Kidney (tissue), 13 donors: ENCODE measurements at regions not wholly inside any gene's neighbourhood (a gene's known extent, or its start where the extent isn't known, plus 50 kb on each side); places are given as distances from the start of the nearest gene placed in this dataset.
"Not testable (repeated sequence)": the region's sequence is repeated elsewhere in the genome, so short reads cannot be mapped to it uniquely, and the experiment has no call there.

ENCODE experiments used
- DNase-seq, 5 donors: peaks; one replicate each; pipeline ENCODE4 v3.0.0-alpha.2; 2013 to 2020
- FAIRE-seq: peaks from 2 replicates; lab custom pipeline; 2012; peaks lifted over from hg19 to GRCh38; lab: Jason Lieb, UNC
- H3K27ac ChIP-seq, 2 donors: one replicate each; pipeline ENCODE4 v1.7.0; 2013; ENCODE audit warnings: low read depth in 2 of 2, low read length in 2 of 2, inconsistent platforms in 1 of 2
- H3K27me3 ChIP-seq: one replicate; pipeline ENCODE4 v1.7.1; 2013; ENCODE audit warnings: low read length, inconsistent platforms; ENCODE audit not compliant: control insufficient read depth, insufficient read depth
- H3K36me3 ChIP-seq, 3 donors: one replicate each; pipeline versions ENCODE4 v1.7.0 to v1.7.1; 2013; ENCODE audit warnings: low read length in 3 of 3, control low read depth in 1 of 3, inconsistent platforms in 1 of 3; ENCODE audit not compliant: insufficient read depth in 3 of 3, control insufficient read depth in 2 of 3
- H3K4me1 ChIP-seq, 3 donors: one replicate each; pipeline versions ENCODE4 v1.7.0 to v1.7.1; 2013; ENCODE audit warnings: low read length in 3 of 3, inconsistent platforms in 1 of 3, low read depth in 1 of 3; ENCODE audit not compliant: control insufficient read depth in 2 of 3, insufficient read depth in 2 of 3
- H3K4me3 ChIP-seq, 3 donors: one replicate each; pipeline versions ENCODE4 v1.7.0 to v1.8.1; 2013; ENCODE audit warnings: low read length in 3 of 3, control low read depth in 1 of 3, inconsistent platforms in 1 of 3
- H3K9ac ChIP-seq, 3 donors: one replicate each; pipeline versions ENCODE4 v1.7.0 to v1.7.1; 2013; ENCODE audit warnings: low read length in 3 of 3, control low read depth in 1 of 3, inconsistent platforms in 1 of 3
- H3K9me3 ChIP-seq, 3 donors: one replicate each; pipeline versions ENCODE4 v1.7.0 to v1.7.1; 2013; ENCODE audit warnings: low read length in 3 of 3, control low read depth in 1 of 3, inconsistent platforms in 1 of 3; ENCODE audit not compliant: control insufficient read depth in 2 of 3, insufficient read depth in 1 of 3
- CTCF ChIP-seq: IDR thresholded peaks from 3 replicates; pipeline ENCODE4 v1.5.1; 2012; ENCODE audit warnings: mild to moderate bottlenecking, moderate library complexity, borderline replicate concordance; ENCODE audit not compliant: insufficient read depth; ENCODE audit errors: extremely low read depth
- intact Hi-C: fragments of 100-400 bp; cut with DNase I; formaldehyde crosslinking; loops from one replicate; pipeline ENCODE4 v1.11.1; 2022
- donor health status: control.
- donor health status: control.
- donor health status: control.
- donor health status: control.
- donor health status: control.
- donor health status: DM: yes; HTN: yes; CAD: no.
- donor health status: Normal renal cell carcinoma (clear cell type).

GRCh38 chr20:47438464-47439381 lies 63.0 kb upstream of the NCOA3 start:
- intact Hi-C loops: no loop called here
- no peak overlapping the region for H3K27ac ChIP-seq
- H3K27me3 ChIP-seq: no peaks in the 10 kb centered on the region
- H3K36me3 ChIP-seq: no peaks in the 10 kb centered on the region
- DNase-seq (peak in 2 of 5 donors; percentile 71 to 73), FAIRE-seq (no peak)
- no peak overlapping the region for H3K9ac ChIP-seq
- H3K4me3 ChIP-seq: no peak overlapping the region
- H3K9me3 ChIP-seq: no peaks in the 10 kb centered on the region
- TF ChIP-seq CTCF: no peak
- peaks cover 0 to 4% (median 0%) of the 10 kb centered on the region in 3 donors for H3K4me1 ChIP-seq

- FAIRE-seq: no peak
- no peak for TF ChIP-seq CTCF
- Histone ChIP-seq H3K9me3 (no peaks in the 10 kb centered on the region), H3K36me3 (no peaks in the 10 kb centered on the region), H3K27ac (no peak overlapping the region), H3K4me3 (no peak overlapping the region), H3K4me1 (peaks cover 0 to 4% (median 0%) of the 10 kb centered on the region in 3 donors), H3K9ac (no peak overlapping the region), H3K27me3 (no peaks in the 10 kb centered on the region)
- intact Hi-C loops: no loop called here
- no peak for DNase-seq
Measured at GRCh38 chr20:47440857-47441773, 60.6 kb upstream of the NCOA3 start.

DNA sequence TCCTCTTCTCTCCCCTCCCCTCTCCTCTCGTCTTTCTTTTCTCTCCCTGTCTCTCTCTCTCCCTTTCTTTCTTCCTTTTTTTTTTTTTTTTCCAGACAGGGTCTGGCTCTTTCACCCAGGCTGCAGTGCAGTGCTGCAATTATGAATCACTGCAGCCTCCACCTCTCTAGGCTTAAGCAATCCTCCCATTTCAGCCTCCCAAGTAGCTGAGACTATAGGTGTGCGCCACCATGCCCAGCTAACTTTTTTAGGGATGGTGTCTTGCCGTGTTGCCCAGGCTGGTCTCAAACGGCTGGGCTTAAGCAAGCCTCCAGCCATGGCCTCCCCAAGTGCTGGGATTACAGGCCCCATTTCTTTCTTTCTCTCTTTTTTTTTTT lies 59.9 kb upstream of the NCOA3 start:
- H3K9me3 ChIP-seq: no peaks in the 10 kb centered on the region
- no peak overlapping the region for H3K4me3 ChIP-seq
- FAIRE-seq (no peak), DNase-seq (no peak)
- H3K36me3 ChIP-seq: no peaks in the 10 kb centered on the region
- no peak overlapping the region for H3K27ac ChIP-seq
- no peak for TF ChIP-seq CTCF
- peaks cover 0 to 4% (median 0%) of the 10 kb centered on the region in 3 donors for H3K4me1 ChIP-seq
- no peaks in the 10 kb centered on the region for H3K27me3 ChIP-seq
- intact Hi-C loops: no loop called here
- no peak overlapping the region for H3K9ac ChIP-seq

- H3K9ac ChIP-seq, DNase-seq, intact Hi-C loops, FAIRE-seq, H3K4me1 ChIP-seq, H3K4me3 ChIP-seq, H3K9me3 ChIP-seq, H3K27ac ChIP-seq, H3K27me3 ChIP-seq, H3K36me3 ChIP-seq: not testable (repeated sequence)
Measured at GRCh38 chr20:47443060-47443459, 58.6 kb upstream of the NCOA3 start.
